NCI-H2029 (cell line): ENCODE measurements at regions not wholly inside any gene's neighbourhood (a gene's known extent, or its start where the extent isn't known, plus 50 kb on each side); places are given as distances from the start of the nearest gene placed in this dataset.

Source experiments
- DNase-seq: peaks from one replicate; lab custom pipeline; 2025; lab: John Stamatoyannopoulos, UW

DNA sequence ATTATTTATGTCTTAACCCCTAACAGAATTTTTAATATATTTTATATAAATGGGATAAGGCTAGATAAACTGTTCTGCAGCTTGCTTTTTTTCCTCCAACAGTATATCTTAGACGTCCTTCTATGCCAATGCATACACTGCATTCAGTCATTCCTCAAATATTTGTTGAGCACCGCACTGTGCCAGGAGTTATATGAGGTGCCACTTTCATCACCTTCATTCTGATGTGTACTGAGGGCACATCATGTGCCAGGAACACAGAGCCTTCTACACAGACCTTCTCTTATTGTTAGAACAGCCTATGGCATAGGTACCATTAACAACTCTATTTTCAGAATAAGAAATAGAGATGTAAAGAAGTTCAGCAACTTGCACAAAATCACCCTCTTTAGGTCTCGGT lies 570.1 kb downstream of the CDK5RAP2 start:
- DNase-seq = peak; percentile 29

DNA sequence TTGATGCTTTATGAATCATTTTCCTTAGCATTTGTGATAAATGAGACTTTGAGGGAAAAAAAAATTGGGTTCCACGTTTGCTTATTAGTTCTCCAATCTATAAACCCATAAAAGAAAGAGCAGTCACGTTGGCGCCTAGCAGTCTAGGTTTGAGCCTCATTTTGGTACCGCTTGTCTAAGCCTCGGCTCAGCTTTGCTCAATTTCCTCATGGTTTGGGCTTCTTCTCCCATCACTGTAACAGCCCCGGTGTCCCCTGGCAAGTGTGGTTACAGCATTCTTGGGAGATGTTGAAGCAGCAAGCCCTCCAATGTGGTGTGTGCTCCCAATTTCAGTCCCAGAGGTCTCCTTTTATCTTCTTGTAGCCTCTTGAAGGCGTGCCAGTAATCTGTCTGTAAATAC lies 578.4 kb downstream of the CDK5RAP2 start:
- no peak for DNase-seq

DNA sequence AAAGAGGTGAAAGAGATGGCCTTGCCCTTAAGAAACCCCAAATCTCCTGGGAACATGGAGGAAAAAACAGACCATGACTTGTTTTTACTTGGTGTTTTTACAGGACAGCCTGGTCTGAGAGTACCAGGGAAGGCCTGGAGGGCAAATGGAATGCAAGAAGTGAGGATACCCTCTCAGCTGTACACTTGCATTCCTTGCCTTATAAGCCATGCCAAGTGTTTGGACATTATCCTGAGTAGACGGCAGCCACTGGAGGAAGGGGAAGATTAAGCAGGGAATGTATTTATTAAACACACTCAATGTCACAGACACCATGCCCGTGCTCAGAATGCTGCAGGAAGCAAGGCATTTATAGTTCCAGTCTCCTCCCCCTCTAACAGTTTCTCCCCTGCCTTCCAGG lies 581.4 kb downstream of the CDK5RAP2 start:
- DNase-seq = no peak

DNA sequence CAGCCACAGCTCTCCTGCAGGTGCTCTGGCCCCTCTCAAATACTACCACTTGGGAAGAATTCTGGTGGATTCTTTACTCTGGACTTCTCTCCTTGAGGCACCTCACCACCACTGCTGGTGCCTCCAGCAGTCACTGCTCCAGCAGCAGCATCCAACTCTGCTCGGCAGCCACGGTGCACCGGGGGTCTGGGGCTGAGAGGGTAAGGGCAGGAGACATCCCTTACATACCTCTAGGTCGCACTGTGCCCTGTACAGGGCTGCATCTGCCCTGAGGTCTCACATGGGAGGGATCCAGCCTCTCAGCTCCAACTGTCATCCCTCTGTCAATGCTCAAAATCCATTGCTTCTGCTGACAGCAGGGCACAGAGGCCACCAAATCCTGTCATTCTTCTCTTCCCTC lies 588.2 kb downstream of the CDK5RAP2 start:
- DNase-seq = no peak

DNA sequence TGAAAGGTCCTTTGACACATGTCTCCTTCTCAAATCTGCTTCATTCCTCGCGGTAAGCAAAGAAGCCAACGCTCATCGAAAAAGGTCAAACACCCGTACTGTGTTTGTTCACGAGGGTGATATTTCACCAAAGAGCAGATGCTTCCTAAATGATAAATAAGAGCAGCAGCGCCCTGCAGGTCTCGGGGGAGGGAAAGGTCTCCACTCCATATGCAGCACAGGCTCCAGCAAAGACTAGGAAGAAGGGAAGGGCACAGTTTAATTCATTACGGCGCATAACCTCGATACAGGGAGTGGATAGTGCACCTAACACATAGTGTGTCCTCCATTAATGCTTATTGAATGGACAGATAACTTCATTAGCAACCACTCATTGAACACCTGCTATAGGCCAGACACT lies 593.3 kb downstream of the CDK5RAP2 start:
- DNase-seq = peak; percentile 28

DNA sequence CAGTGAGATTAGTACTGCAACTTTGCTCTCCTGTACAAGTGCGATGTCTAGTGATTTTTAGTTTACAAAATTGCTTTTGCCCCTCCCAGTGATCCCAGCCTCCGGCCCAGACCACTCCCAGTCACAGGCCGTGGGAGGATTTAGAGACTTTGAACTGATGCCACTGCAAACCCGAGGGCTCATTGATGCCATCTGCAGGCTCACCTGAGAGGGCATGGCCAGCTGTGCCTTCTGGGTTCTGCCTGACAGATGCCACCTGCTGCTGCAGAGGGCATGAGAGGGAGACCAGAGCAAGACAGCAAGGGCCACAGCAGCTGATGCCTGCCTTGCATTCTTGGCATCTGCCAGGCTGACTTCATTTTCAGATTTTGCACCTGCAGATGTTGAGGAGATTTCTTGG lies 593.8 kb downstream of the CDK5RAP2 start:
- DNase-seq = peak; percentile 66

DNA sequence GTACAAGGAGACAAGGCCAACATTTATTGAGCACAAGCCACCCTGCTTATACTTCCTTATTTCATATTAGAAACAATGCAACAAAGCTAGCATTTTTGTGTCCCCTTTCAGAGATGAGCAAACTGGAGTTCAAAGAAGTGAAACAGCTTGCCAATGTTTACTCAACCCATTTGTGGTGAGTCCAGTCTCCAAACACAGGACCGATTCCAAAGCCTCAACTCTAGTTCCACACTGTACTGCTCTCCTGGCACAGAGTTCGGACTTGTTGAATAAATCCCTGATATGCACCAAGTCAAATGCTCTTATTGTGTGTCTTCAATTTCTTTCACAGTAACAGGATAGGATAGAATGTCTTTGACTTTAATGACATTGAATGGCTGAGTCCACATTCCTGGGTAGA lies 604.8 kb upstream of the BRINP1 start:
- DNase-seq = no peak

GRCh38 chr9:119968836-119969707 lies 599.8 kb upstream of the BRINP1 start:
- peak; percentile 71 for DNase-seq

GRCh38 chr9:119967867-119968535 lies 598.8 kb upstream of the BRINP1 start:
- no peak for DNase-seq

- no peak for DNase-seq
These were observed 594.6 kb upstream of the BRINP1 start for GRCh38 chr9:119963798-119964372.

- no peak for DNase-seq
These were observed 594.1 kb upstream of the BRINP1 start for GRCh38 chr9:119963258-119963797.

GRCh38 chr9:119961774-119962424 lies 592.7 kb upstream of the BRINP1 start:
- DNase-seq = no peak

GRCh38 chr9:119959846-119960545 lies 590.8 kb upstream of the BRINP1 start:
- no peak for DNase-seq

GRCh38 chr9:119956111-119956510 lies 586.9 kb upstream of the BRINP1 start:
- DNase-seq = no peak

DNA sequence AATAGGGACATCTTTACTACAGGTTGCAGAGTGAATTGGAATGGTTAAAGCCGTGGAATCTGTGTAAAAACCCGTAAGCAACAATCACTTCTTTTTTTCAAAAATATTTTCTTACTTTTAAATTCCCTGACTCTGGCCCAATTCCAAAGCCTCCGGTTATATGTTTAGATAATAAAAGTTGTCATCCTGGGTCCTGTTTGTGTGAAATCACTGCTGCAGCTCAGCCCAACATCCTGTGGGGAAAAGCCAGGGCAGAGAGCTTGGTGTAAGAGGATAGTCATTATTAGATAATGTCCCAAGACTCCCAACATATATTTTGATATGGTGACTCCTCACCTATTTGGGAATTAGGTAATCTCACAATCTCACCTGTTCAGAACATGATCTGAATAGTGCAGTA lies 586.0 kb upstream of the BRINP1 start:
- no peak for DNase-seq

DNA sequence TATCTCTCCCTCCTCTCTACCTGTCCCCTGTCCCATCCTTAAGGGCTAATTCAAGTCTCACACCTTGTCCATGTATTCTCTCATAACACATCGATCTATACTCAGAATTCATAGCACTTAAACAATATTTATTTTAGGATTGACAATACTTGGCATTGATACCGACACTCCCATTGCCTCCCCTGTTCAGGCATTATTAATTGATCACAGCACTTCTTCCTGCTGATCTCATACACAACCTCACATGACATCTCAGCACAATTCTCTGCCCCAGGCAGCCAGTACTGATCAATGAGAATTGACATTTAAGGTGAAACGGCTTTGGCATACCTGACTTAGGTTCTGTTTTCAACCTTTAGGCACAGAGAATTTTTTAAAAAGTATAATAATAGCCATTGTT lies 582.4 kb upstream of the BRINP1 start:
- no peak for DNase-seq

- DNase-seq = no peak
These were observed 581.9 kb upstream of the BRINP1 start for GRCh38 chr9:119951090-119951489.

GRCh38 chr9:119945686-119946085 lies 576.5 kb upstream of the BRINP1 start:
- no peak for DNase-seq

- DNase-seq = no peak
These were observed 571.9 kb upstream of the BRINP1 start for GRCh38 chr9:119941091-119941490.

DNA sequence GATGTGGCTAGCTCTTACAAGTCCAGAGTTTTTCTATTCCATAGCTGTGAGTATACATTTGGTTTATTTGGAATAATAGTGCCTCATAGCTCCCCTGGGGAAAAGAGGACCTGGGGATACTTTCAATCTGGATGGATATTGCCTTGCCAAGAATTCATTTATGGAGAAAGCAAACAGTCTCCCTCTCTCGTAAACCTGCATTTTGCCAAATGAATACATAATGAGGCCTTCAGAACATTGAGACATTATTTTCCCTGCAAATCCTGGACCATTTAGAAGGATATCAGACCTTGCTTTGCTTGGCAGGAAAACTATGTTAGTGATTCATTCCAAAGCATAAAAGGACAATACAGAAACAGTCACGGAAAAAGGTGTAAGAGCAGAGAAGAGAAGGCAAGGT lies 569.6 kb upstream of the BRINP1 start:
- no peak for DNase-seq

GRCh38 chr9:119934497-119934896 lies 565.3 kb upstream of the BRINP1 start:
- no peak for DNase-seq

DNA sequence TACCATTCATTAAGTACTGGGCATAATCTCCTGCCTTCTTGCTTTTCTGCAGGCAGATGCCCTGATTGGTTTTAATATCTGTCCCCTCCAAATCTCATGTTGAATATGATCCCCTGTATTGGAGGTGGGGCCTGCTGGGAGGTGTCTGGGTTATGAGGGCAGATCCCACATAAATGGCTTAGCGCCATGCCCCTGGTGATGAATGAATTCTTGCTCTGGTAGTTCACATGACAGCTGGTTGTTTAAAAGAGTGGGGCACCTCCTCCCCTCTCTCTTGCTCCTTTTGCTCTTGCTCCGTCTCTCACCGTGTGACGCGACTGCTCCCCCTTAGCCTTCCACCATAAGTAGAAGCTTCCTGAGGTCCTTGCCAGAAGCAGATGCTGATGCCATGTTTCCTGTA lies 564.0 kb upstream of the BRINP1 start:
- DNase-seq = no peak
